ENCODE measurements at regions not wholly inside any gene's neighbourhood (a gene's known extent, or its start where the extent isn't known, plus 50 kb on each side); places are given as distances from the start of the nearest gene placed in this dataset.
A peak's percentile ranks its signal among the peaks of the same experiment; 100 is the strongest.

DNA sequence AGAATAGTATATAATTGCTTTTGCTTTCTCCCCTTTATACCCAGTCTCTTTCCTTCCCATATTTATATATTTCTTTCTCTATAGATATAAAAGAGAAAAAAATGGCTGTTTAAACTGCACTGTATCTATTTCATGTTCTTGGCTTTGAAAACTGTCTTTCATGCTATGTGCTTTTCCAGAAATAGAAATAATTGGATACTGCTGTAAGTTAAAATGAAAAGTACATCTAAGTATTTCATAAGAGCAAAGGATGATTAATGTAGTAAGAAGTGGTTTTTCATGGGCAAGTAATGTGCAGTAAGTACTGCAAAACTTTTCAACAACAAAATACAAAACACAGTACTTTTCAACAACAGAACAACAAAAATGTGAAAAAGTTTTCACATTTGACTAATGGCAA is 237.9 kb downstream of the SNCA start:
- Histone ChIP-seq H3K9me2 (ENCODE audit: insufficient read depth) (no peaks in the 10 kb centered on the region), H2AFZ (no peak overlapping the region), H3K4me3 (no peak overlapping the region), H3K4me1 (replicated peaks; ENCODE audit: insufficient read depth) (no peaks in the 10 kb centered on the region), H3K9me3 (ENCODE audit: insufficient read depth, low read depth) (no peaks in the 10 kb centered on the region), H3K4me2 (no peak overlapping the region), H3K79me2 (ENCODE audit: low read depth) (no peaks in the 10 kb centered on the region), H3K27me3 (ENCODE audit: insufficient read depth, low read depth) (no peaks in the 10 kb centered on the region), H3F3A (ENCODE audit: insufficient read depth, low read depth) (no peaks in the 10 kb centered on the region), H3K36me3 (ENCODE audit: low read depth) (no peaks in the 10 kb centered on the region), H4K20me1 (ENCODE audit: insufficient read depth) (no peaks in the 10 kb centered on the region), H3K27ac (no peak overlapping the region)
- no peak for DNase-seq
- no TSS peak for BruUV-seq (replicated peaks)
- TF ChIP-seq EZH2 (IDR thresholded peaks at IDR 0.05; ENCODE audit: low read depth) = no peak
- TF ChIP-seq, protein P1, sequence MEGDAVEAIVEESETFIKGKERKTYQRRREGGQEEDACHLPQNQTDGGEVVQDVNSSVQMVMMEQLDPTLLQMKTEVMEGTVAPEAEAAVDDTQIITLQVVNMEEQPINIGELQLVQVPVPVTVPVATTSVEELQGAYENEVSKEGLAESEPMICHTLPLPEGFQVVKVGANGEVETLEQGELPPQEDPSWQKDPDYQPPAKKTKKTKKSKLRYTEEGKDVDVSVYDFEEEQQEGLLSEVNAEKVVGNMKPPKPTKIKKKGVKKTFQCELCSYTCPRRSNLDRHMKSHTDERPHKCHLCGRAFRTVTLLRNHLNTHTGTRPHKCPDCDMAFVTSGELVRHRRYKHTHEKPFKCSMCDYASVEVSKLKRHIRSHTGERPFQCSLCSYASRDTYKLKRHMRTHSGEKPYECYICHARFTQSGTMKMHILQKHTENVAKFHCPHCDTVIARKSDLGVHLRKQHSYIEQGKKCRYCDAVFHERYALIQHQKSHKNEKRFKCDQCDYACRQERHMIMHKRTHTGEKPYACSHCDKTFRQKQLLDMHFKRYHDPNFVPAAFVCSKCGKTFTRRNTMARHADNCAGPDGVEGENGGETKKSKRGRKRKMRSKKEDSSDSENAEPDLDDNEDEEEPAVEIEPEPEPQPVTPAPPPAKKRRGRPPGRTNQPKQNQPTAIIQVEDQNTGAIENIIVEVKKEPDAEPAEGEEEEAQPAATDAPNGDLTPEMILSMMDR (conservative IDR thresholded peaks at IDR 0.05) = no peak
- CTCF ChIA-PET = no interaction called here
- intact Hi-C loops (cut with micrococcal nuclease; ENCODE audit: unreplicated experiment) = loop anchor here (5.0 kb wide), 1 partner anchor 303 kb away; no protein-coding TSS in a partner anchor
- POLR2A ChIA-PET (ENCODE audit: unreplicated experiment) = no interaction called here

DNA sequence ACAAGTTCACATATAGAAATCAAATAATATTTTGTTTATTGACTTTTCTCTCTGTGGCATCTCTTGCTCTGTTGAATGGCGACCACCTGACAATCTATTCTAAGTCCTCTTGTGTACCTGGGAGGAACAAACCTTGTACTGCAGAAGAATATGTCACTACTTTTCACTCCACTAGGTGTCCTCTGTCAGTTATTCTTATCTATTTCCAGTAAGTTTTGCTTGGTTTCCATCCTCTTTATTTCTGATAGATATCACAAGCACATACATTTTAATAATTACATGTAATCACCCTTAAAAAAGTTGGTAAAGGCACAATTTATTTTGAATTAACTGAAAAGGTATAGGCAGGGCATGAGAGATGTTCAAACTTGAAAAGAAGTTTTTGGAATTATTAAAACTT is 238.4 kb downstream of the SNCA start:
- intact Hi-C loops (cut with micrococcal nuclease; ENCODE audit: unreplicated experiment) = loop anchor here (5.0 kb wide), 1 partner anchor 304 kb away; no protein-coding TSS in a partner anchor

DNA sequence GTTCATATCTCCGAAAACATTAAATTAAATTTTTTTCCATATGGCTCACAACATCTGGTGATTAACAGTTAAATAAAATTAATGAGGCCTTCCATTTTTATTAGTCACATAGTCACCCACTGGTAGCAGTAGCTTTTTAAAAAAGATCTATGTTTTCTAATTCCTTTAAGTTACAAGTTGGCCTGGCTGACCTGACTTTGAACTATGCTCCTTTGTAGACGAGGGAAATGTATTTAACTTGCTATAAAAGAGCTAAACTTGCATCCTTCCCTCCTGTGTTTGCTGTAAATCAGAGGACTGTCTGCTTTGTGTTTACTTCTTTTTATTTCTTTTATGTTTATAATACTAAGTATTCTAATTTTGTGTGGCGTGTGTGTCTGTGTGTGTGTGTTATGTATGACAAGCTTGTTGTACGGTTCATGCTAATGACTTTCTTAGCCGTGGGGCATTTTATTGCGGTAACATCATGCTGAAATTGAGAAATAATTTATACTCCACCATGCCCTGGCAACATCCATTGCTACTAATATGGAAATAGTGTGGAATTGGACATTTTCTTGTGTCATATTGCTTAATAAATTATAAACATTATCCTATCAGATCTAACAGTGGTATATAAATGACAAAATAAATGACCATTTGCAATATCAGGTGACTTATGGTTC is 241.7 kb downstream of the SNCA start:
- Histone ChIP-seq H3K36me3 (ENCODE audit: low read depth) (no peaks in the 10 kb centered on the region), H3K27me3 (ENCODE audit: insufficient read depth, low read depth) (no peaks in the 10 kb centered on the region), H3K9me2 (ENCODE audit: insufficient read depth) (no peaks in the 10 kb centered on the region), H3K4me2 (no peak overlapping the region), H4K20me1 (ENCODE audit: insufficient read depth) (no peaks in the 10 kb centered on the region), H3K79me2 (ENCODE audit: low read depth) (no peaks in the 10 kb centered on the region), H3K27ac (no peak overlapping the region), H3F3A (ENCODE audit: insufficient read depth, low read depth) (no peaks in the 10 kb centered on the region), H2AFZ (no peak overlapping the region), H3K4me3 (no peak overlapping the region), H3K4me1 (replicated peaks; ENCODE audit: insufficient read depth) (no peaks in the 10 kb centered on the region), H3K9me3 (ENCODE audit: insufficient read depth, low read depth) (no peaks in the 10 kb centered on the region)
- POLR2A ChIA-PET (ENCODE audit: unreplicated experiment) = no interaction called here
- no peak for DNase-seq
- CTCF ChIA-PET = no interaction called here
- no TSS peak for BruUV-seq (replicated peaks)
- intact Hi-C loops (cut with micrococcal nuclease; ENCODE audit: unreplicated experiment) = loop anchor here (5.0 kb wide), 1 partner anchor 307 kb away; no protein-coding TSS in a partner anchor
- TF ChIP-seq, protein P1 (conservative IDR thresholded peaks at IDR 0.05) = no peak
- TF ChIP-seq EZH2 (IDR thresholded peaks at IDR 0.05; ENCODE audit: low read depth) = no peak

More for the DNA sequence above, 238.4 kb downstream of the SNCA start:
- no peak overlapping the region for H2AFZ ChIP-seq
- no peak overlapping the region for H3K4me2 ChIP-seq
- DNase-seq = no peak
- H3K27ac ChIP-seq = no peak overlapping the region
- BruUV-seq (replicated peaks) = no TSS peak
- TF ChIP-seq, protein P1 (conservative IDR thresholded peaks at IDR 0.05) = peak; percentile 46; the same call in 1 of the 2 replicates
- TF ChIP-seq EZH2 (IDR thresholded peaks at IDR 0.05; ENCODE audit: low read depth) = no peak
- no peaks in the 10 kb centered on the region for H3K27me3 ChIP-seq (ENCODE audit: insufficient read depth, low read depth)
- no peak overlapping the region for H3K4me3 ChIP-seq
- H3K9me3 ChIP-seq (ENCODE audit: insufficient read depth, low read depth) = no peaks in the 10 kb centered on the region
- ChIA-PET POLR2A (ENCODE audit: unreplicated experiment) (no interaction called here), CTCF (no interaction called here)
- no peaks in the 10 kb centered on the region for H3F3A ChIP-seq (ENCODE audit: insufficient read depth, low read depth)
- no peaks in the 10 kb centered on the region for H3K79me2 ChIP-seq (ENCODE audit: low read depth)
- no peaks in the 10 kb centered on the region for H3K36me3 ChIP-seq (ENCODE audit: low read depth)
- H3K9me2 ChIP-seq (ENCODE audit: insufficient read depth) = no peaks in the 10 kb centered on the region
- H3K4me1 ChIP-seq (replicated peaks; ENCODE audit: insufficient read depth) = no peaks in the 10 kb centered on the region
- no peaks in the 10 kb centered on the region for H4K20me1 ChIP-seq (ENCODE audit: insufficient read depth)
